OCI-LY7 (cell line): ENCODE measurements at regions not wholly inside any gene's neighbourhood (a gene's known extent, or its start where the extent isn't known, plus 50 kb on each side); places are given as distances from the start of the nearest gene placed in this dataset.

ENCODE experiments used
- EZH2phosphoT487 ChIP-seq: fragments of 200-600 bp; sonication (generic); IDR thresholded peaks from 2 replicates; pipeline ENCODE4 v1.6.1; 2018; ENCODE audit warnings: low read depth, borderline replicate concordance, mild to moderate bottlenecking, mixed run types, antibody characterized with exemption, low read length, moderate library complexity, mixed read lengths
- TF ChIP-seq, protein P1 (sequence below): fragments of 200-600 bp; sonication (generic); conservative IDR thresholded peaks from 2 replicates; pipeline ENCODE4 v1.5.1; 2014; ENCODE audit warnings: mild to moderate bottlenecking, antibody characterized with exemption, low read length, moderate library complexity, mixed read lengths

DNA sequence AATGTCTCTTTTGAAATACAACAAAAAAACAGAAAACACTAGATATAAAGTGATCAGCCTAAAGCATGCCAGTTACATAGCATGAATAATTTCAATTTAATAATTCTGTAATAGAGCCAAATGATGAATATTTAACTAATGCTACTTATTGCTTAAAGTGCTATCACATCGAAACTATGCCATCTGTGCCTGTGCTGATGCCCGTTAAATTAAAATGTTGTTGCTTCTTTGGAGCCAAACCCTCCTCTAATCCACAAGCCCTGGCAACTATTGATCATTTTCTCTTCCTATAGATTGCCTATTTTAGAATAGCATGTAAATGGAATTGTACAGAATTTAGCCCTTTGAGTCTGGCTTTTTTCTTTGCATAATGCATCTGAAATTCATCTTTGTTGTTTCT lies 356.2 kb downstream of the CHSY3 start:
- TF ChIP-seq, protein P1, sequence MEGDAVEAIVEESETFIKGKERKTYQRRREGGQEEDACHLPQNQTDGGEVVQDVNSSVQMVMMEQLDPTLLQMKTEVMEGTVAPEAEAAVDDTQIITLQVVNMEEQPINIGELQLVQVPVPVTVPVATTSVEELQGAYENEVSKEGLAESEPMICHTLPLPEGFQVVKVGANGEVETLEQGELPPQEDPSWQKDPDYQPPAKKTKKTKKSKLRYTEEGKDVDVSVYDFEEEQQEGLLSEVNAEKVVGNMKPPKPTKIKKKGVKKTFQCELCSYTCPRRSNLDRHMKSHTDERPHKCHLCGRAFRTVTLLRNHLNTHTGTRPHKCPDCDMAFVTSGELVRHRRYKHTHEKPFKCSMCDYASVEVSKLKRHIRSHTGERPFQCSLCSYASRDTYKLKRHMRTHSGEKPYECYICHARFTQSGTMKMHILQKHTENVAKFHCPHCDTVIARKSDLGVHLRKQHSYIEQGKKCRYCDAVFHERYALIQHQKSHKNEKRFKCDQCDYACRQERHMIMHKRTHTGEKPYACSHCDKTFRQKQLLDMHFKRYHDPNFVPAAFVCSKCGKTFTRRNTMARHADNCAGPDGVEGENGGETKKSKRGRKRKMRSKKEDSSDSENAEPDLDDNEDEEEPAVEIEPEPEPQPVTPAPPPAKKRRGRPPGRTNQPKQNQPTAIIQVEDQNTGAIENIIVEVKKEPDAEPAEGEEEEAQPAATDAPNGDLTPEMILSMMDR, result no peak
- TF ChIP-seq EZH2phosphoT487, result no peak
